ENCODE measurements at regions not wholly inside any gene's neighbourhood (a gene's known extent, or its start where the extent isn't known, plus 50 kb on each side); places are given as distances from the start of the nearest gene placed in this dataset.

DNA sequence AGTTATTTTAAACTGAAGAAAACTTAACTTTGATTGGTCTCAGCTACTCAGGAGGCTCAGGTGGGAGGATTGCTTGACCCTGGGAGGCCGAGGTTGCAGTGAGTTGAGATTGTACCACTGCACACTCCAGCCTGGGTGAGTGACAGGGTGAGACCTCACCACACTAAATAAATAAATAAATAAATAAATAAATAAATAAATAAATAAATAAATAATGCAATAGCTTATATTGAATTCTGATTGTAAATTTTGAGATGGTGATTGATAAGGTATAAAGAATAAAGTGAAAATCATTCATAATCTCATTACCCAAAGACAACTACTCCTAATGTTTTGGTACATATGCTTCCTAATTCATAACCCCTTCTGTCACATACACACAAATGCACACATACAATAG lies 58.1 kb downstream of the TUBA3C start:
- peaks cover 96% of the 10 kb centered on the region for H3K9me3 Mint-ChIP-seq
- DNase-seq (ENCODE audit: low spot score) (no peak), ATAC-seq (no peak)
- Histone ChIP-seq H3F3A (replicated peaks; ENCODE audit: low read depth) (no peaks in the 10 kb centered on the region), H3K79me2 (replicated peaks; ENCODE audit: insufficient read depth) (no peaks in the 10 kb centered on the region), H3K36me3 (ENCODE audit: insufficient read depth) (no peaks in the 10 kb centered on the region; the same call in 1 of the 2 replicates), H3K27ac (ENCODE audit: low read depth) (no peak overlapping the region), H3K27me3 (ENCODE audit: insufficient read depth) (no peaks in the 10 kb centered on the region), H3K9me2 (ENCODE audit: insufficient read depth) (no peaks in the 10 kb centered on the region), H4K20me1 (replicated peaks; ENCODE audit: insufficient read depth) (no peaks in the 10 kb centered on the region), H2AFZ (no peak overlapping the region), H3K4me3 (no peak overlapping the region), H3K4me1 (ENCODE audit: insufficient read depth) (no peaks in the 10 kb centered on the region), H3K4me2 (no peak overlapping the region)
- no peaks in the 10 kb centered on the region for H3K27me3 Mint-ChIP-seq (ENCODE audit: insufficient read depth, low read depth, poor library complexity)
- H3K4me3 Mint-ChIP-seq = no peak overlapping the region
- TF ChIP-seq, protein P1, sequence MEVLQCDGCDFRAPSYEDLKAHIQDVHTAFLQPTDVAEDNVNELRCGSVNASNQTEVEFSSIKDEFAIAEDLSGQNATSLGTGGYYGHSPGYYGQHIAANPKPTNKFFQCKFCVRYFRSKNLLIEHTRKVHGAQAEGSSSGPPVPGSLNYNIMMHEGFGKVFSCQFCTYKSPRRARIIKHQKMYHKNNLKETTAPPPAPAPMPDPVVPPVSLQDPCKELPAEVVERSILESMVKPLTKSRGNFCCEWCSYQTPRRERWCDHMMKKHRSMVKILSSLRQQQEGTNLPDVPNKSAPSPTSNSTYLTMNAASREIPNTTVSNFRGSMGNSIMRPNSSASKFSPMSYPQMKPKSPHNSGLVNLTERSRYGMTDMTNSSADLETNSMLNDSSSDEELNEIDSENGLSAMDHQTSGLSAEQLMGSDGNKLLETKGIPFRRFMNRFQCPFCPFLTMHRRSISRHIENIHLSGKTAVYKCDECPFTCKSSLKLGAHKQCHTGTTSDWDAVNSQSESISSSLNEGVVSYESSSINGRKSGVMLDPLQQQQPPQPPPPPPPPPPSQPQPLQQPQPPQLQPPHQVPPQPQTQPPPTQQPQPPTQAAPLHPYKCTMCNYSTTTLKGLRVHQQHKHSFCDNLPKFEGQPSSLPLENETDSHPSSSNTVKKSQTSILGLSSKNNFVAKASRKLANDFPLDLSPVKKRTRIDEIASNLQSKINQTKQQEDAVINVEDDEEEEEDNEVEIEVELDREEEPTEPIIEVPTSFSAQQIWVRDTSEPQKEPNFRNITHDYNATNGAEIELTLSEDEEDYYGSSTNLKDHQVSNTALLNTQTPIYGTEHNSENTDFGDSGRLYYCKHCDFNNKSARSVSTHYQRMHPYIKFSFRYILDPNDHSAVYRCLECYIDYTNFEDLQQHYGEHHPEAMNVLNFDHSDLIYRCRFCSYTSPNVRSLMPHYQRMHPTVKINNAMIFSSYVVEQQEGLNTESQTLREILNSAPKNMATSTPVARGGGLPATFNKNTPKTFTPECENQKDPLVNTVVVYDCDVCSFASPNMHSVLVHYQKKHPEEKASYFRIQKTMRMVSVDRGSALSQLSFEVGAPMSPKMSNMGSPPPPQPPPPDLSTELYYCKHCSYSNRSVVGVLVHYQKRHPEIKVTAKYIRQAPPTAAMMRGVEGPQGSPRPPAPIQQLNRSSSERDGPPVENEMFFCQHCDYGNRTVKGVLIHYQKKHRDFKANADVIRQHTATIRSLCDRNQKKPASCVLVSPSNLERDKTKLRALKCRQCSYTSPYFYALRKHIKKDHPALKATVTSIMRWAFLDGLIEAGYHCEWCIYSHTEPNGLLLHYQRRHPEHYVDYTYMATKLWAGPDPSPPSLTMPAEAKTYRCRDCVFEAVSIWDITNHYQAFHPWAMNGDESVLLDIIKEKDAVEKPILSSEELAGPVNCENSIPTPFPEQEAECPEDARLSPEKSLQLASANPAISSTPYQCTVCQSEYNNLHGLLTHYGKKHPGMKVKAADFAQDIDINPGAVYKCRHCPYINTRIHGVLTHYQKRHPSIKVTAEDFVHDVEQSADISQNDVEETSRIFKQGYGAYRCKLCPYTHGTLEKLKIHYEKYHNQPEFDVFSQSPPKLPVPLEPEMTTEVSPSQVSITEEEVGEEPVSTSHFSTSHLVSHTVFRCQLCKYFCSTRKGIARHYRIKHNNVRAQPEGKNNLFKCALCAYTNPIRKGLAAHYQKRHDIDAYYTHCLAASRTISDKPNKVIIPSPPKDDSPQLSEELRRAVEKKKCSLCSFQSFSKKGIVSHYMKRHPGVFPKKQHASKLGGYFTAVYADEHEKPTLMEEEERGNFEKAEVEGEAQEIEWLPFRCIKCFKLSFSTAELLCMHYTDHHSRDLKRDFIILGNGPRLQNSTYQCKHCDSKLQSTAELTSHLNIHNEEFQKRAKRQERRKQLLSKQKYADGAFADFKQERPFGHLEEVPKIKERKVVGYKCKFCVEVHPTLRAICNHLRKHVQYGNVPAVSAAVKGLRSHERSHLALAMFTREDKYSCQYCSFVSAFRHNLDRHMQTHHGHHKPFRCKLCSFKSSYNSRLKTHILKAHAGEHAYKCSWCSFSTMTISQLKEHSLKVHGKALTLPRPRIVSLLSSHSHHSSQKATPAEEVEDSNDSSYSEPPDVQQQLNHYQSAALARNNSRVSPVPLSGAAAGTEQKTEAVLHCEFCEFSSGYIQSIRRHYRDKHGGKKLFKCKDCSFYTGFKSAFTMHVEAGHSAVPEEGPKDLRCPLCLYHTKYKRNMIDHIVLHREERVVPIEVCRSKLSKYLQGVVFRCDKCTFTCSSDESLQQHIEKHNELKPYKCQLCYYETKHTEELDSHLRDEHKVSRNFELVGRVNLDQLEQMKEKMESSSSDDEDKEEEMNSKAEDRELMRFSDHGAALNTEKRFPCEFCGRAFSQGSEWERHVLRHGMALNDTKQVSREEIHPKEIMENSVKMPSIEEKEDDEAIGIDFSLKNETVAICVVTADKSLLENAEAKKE (CRISPR knock-in tag; IDR thresholded peaks at IDR 0.05) = no peak
- TF ChIP-seq JUNB (IDR thresholded peaks at IDR 0.05; ENCODE audit: unreplicated experiment) (no peak), EZH2phosphoT487 (IDR thresholded peaks at IDR 0.05; ENCODE audit: unreplicated experiment) (no peak), CREB1 (CRISPR knock-in tag; IDR thresholded peaks at IDR 0.05; ENCODE audit: low read depth) (no peak), EZH2 (IDR thresholded peaks at IDR 0.05; ENCODE audit: low read depth, unreplicated experiment) (no peak), POLR2AphosphoS5 (IDR thresholded peaks at IDR 0.05; ENCODE audit: low read depth) (no peak), STAT1 (IDR thresholded peaks at IDR 0.05; ENCODE audit: unreplicated experiment) (no peak), NANOG (IDR thresholded peaks at IDR 0.05; ENCODE audit: borderline replicate concordance) (no peak), ZNF331 (CRISPR knock-in tag; IDR thresholded peaks at IDR 0.05; ENCODE audit: low read depth) (no peak), ZNF114 (CRISPR knock-in tag; IDR thresholded peaks at IDR 0.05) (no peak)
- TF ChIP-seq, protein P2, sequence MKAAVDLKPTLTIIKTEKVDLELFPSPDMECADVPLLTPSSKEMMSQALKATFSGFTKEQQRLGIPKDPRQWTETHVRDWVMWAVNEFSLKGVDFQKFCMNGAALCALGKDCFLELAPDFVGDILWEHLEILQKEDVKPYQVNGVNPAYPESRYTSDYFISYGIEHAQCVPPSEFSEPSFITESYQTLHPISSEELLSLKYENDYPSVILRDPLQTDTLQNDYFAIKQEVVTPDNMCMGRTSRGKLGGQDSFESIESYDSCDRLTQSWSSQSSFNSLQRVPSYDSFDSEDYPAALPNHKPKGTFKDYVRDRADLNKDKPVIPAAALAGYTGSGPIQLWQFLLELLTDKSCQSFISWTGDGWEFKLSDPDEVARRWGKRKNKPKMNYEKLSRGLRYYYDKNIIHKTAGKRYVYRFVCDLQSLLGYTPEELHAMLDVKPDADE (IDR thresholded peaks at IDR 0.05) = no peak
- TF ChIP-seq, protein P3, sequence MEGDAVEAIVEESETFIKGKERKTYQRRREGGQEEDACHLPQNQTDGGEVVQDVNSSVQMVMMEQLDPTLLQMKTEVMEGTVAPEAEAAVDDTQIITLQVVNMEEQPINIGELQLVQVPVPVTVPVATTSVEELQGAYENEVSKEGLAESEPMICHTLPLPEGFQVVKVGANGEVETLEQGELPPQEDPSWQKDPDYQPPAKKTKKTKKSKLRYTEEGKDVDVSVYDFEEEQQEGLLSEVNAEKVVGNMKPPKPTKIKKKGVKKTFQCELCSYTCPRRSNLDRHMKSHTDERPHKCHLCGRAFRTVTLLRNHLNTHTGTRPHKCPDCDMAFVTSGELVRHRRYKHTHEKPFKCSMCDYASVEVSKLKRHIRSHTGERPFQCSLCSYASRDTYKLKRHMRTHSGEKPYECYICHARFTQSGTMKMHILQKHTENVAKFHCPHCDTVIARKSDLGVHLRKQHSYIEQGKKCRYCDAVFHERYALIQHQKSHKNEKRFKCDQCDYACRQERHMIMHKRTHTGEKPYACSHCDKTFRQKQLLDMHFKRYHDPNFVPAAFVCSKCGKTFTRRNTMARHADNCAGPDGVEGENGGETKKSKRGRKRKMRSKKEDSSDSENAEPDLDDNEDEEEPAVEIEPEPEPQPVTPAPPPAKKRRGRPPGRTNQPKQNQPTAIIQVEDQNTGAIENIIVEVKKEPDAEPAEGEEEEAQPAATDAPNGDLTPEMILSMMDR (conservative IDR thresholded peaks at IDR 0.05; ENCODE audit: low read depth in 2 of 2) = no peak
- TF ChIP-seq, protein P4, sequence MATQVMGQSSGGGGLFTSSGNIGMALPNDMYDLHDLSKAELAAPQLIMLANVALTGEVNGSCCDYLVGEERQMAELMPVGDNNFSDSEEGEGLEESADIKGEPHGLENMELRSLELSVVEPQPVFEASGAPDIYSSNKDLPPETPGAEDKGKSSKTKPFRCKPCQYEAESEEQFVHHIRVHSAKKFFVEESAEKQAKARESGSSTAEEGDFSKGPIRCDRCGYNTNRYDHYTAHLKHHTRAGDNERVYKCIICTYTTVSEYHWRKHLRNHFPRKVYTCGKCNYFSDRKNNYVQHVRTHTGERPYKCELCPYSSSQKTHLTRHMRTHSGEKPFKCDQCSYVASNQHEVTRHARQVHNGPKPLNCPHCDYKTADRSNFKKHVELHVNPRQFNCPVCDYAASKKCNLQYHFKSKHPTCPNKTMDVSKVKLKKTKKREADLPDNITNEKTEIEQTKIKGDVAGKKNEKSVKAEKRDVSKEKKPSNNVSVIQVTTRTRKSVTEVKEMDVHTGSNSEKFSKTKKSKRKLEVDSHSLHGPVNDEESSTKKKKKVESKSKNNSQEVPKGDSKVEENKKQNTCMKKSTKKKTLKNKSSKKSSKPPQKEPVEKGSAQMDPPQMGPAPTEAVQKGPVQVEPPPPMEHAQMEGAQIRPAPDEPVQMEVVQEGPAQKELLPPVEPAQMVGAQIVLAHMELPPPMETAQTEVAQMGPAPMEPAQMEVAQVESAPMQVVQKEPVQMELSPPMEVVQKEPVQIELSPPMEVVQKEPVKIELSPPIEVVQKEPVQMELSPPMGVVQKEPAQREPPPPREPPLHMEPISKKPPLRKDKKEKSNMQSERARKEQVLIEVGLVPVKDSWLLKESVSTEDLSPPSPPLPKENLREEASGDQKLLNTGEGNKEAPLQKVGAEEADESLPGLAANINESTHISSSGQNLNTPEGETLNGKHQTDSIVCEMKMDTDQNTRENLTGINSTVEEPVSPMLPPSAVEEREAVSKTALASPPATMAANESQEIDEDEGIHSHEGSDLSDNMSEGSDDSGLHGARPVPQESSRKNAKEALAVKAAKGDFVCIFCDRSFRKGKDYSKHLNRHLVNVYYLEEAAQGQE (IDR thresholded peaks at IDR 0.05; ENCODE audit: unreplicated experiment) = no peak
- no peak overlapping the region for H3K27ac Mint-ChIP-seq
- peaks cover 28% of the 10 kb centered on the region for H3K36me3 Mint-ChIP-seq (ENCODE audit: low read depth)
- H3K4me1 Mint-ChIP-seq = no peaks in the 10 kb centered on the region

Measured in GM23338 (cell line).